Gastrocnemius medialis (tissue), 4 donors: ENCODE measurements at regions not wholly inside any gene's neighbourhood (a gene's known extent, or its start where the extent isn't known, plus 50 kb on each side); places are given as distances from the start of the nearest gene placed in this dataset.

Experiments
- CTCF ChIP-seq, 5 experiments: fragments of 450-650 bp in 3 of 5; fragments of 200-600 bp in 2 of 5; sonication (generic) in 2 of 5; IDR thresholded peaks in 4 of 5; conservative IDR thresholded peaks in 1 of 5; 1 replicate in 4 of 5; 2 replicates in 1 of 5; pipeline ENCODE4 v1.5.1; 2016 to 2019; ENCODE audit warnings: antibody characterized with exemption in 5 of 5, mild to moderate bottlenecking in 3 of 5, moderate library complexity in 3 of 5
- POLR2A ChIP-seq, 2 donors: fragments of 450-650 bp; IDR thresholded peaks; one replicate each; pipeline ENCODE4 v1.6.1; 2017; ENCODE audit warnings: antibody characterized with exemption in 2 of 2, mild to moderate bottlenecking in 2 of 2, moderate library complexity in 2 of 2

GRCh38 chr2:19630921-19631320 lies 270.9 kb downstream of the TTC32 start:
- TF ChIP-seq CTCF (IDR thresholded peaks at IDR 0.05 in 4 of 5, conservative IDR thresholded peaks at IDR 0.05 in 1 of 5) (no peak), POLR2A (IDR thresholded peaks at IDR 0.05) (no peak)
